ENCODE measurements at regions not wholly inside any gene's neighbourhood (a gene's known extent, or its start where the extent isn't known, plus 50 kb on each side); places are given as distances from the start of the nearest gene placed in this dataset.

- no peak for DNase-seq
- Histone ChIP-seq H3K27me3 (replicated peaks in 2 of 5; ENCODE audit: control insufficient read depth in 4 of 5, insufficient read depth in 5 of 5, low read length in 4 of 5) (peaks cover 0 to 4% (median 0%) of the 10 kb centered on the region in 5 experiments), H3K4me3 (ENCODE audit: control insufficient read depth in 1 of 7, extremely low read depth in 1 of 7, insufficient read depth in 4 of 7, low read depth in 2 of 7, low read length in 6 of 7) (no peak overlapping the region), H3K36me3 (ENCODE audit: control insufficient read depth in 4 of 4, insufficient read depth in 4 of 4, low read length in 3 of 4) (no peaks in the 10 kb centered on the region), H3K4me1 (ENCODE audit: control extremely low read depth in 1 of 4, control insufficient read depth in 4 of 4, insufficient read depth in 4 of 4, low read length in 3 of 4) (peaks cover 0 to 12% (median 10%) of the 10 kb centered on the region in 4 experiments), H3K27ac (ENCODE audit: insufficient read depth in 1 of 2, low read depth in 1 of 2, low read length in 2 of 2, poor library complexity in 1 of 2, severe bottlenecking in 2 of 2) (no peak overlapping the region), H3K9me3 (ENCODE audit: control extremely low read depth in 1 of 5, control insufficient read depth in 4 of 5, insufficient read depth in 2 of 5, low read depth in 1 of 5, low read length in 4 of 5) (no peaks in the 10 kb centered on the region)
- 83% methylated on average over 1 of the region's 4 CpGs for WGBS (ENCODE audit: insufficient coverage)
- ChIA-PET POLR2A (no interaction called here), CTCF (interaction anchor here (1.5 kb wide), 1 partner anchor 11 kb away, joined by 3 read pairs; no protein-coding TSS in a partner anchor)
These were observed 70.1 kb upstream of the RPS6KA2 start for GRCh38 chr6:166697113-166697512.

DNA sequence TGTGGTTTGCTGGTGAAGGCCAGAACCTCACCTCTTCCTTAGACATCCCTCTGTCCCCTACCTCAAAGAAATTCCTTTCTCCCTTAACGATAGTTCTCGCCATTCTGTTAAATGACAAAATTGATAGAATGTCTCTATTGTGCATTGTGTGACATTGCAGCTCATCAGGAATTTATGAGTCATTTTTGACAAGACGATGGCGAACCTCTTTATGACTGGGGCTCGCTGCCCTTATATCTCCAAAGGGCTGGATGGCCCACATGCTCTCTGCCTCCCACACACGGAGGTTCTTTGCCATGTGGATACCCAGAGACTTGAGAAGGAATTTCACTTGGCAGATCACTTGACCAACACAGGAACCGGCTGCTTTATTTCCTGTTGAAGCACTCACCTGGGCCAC is 66.8 kb upstream of the RPS6KA2 start:
- no peaks in the 10 kb centered on the region for H3K36me3 ChIP-seq (ENCODE audit: control insufficient read depth in 4 of 4, insufficient read depth in 4 of 4, low read length in 3 of 4)
- H3K4me1 ChIP-seq (ENCODE audit: control extremely low read depth in 1 of 4, control insufficient read depth in 4 of 4, insufficient read depth in 4 of 4, low read length in 3 of 4) = peaks cover 0 to 11% (median 6%) of the 10 kb centered on the region in 4 experiments
- no peak for DNase-seq
- no peak overlapping the region for H3K27ac ChIP-seq (ENCODE audit: insufficient read depth in 1 of 2, low read depth in 1 of 2, low read length in 2 of 2, poor library complexity in 1 of 2, severe bottlenecking in 2 of 2)
- CTCF ChIA-PET = interaction anchor here (0.8 kb wide), 1 partner anchor 18 kb away, joined by 3 read pairs; no protein-coding TSS in a partner anchor
- H3K4me3 ChIP-seq (ENCODE audit: control insufficient read depth in 1 of 7, extremely low read depth in 1 of 7, insufficient read depth in 4 of 7, low read depth in 2 of 7, low read length in 6 of 7) = no peak overlapping the region
- POLR2A ChIA-PET = no interaction called here
- H3K9me3 ChIP-seq (ENCODE audit: control extremely low read depth in 1 of 5, control insufficient read depth in 4 of 5, insufficient read depth in 2 of 5, low read depth in 1 of 5, low read length in 4 of 5) = no peaks in the 10 kb centered on the region
- H3K27me3 ChIP-seq (replicated peaks in 2 of 5; ENCODE audit: control insufficient read depth in 4 of 5, insufficient read depth in 5 of 5, low read length in 4 of 5) = peaks cover 0 to 4% (median 0%) of the 10 kb centered on the region in 5 experiments
- 100% methylated on average over 5 of the region's 7 CpGs for WGBS (ENCODE audit: insufficient coverage)

GRCh38 chr6:166692723-166693302 is 65.8 kb upstream of the RPS6KA2 start:
- CTCF ChIA-PET = interaction anchor here (0.8 kb wide), 1 partner anchor 19 kb away, joined by 3 read pairs; no protein-coding TSS in a partner anchor

GRCh38 chr6:166691746-166692145 is 64.7 kb upstream of the RPS6KA2 start:
- Histone ChIP-seq H3K4me1 (ENCODE audit: control extremely low read depth in 1 of 4, control insufficient read depth in 4 of 4, insufficient read depth in 4 of 4, low read length in 3 of 4) (peaks cover 0 to 11% (median 6%) of the 10 kb centered on the region in 4 experiments), H3K9me3 (ENCODE audit: control extremely low read depth in 1 of 5, control insufficient read depth in 4 of 5, insufficient read depth in 2 of 5, low read depth in 1 of 5, low read length in 4 of 5) (no peaks in the 10 kb centered on the region), H3K27ac (ENCODE audit: insufficient read depth in 1 of 2, low read depth in 1 of 2, low read length in 2 of 2, poor library complexity in 1 of 2, severe bottlenecking in 2 of 2) (no peak overlapping the region), H3K36me3 (ENCODE audit: control insufficient read depth in 4 of 4, insufficient read depth in 4 of 4, low read length in 3 of 4) (no peaks in the 10 kb centered on the region), H3K4me3 (ENCODE audit: control insufficient read depth in 1 of 7, extremely low read depth in 1 of 7, insufficient read depth in 4 of 7, low read depth in 2 of 7, low read length in 6 of 7) (no peak overlapping the region), H3K27me3 (replicated peaks in 2 of 5; ENCODE audit: control insufficient read depth in 4 of 5, insufficient read depth in 5 of 5, low read length in 4 of 5) (peaks cover 0 to 6% (median 0%) of the 10 kb centered on the region in 5 experiments)
- ChIA-PET POLR2A (no interaction called here), CTCF (no interaction called here)
- 6% methylated on average over 5 of the region's 7 CpGs for WGBS (ENCODE audit: insufficient coverage)
- DNase-seq = peak in 1 of 3 donors; percentile 9

More at GRCh38 chr6:166692723-166693302, 65.8 kb upstream of the RPS6KA2 start:
- no peak overlapping the region for H3K27ac ChIP-seq (ENCODE audit: insufficient read depth in 1 of 2, low read depth in 1 of 2, low read length in 2 of 2, poor library complexity in 1 of 2, severe bottlenecking in 2 of 2)
- POLR2A ChIA-PET = no interaction called here
- H3K4me1 ChIP-seq (ENCODE audit: control extremely low read depth in 1 of 4, control insufficient read depth in 4 of 4, insufficient read depth in 4 of 4, low read length in 3 of 4) = peaks cover 0 to 11% (median 6%) of the 10 kb centered on the region in 4 experiments
- no peak for DNase-seq
- no peaks in the 10 kb centered on the region for H3K36me3 ChIP-seq (ENCODE audit: control insufficient read depth in 4 of 4, insufficient read depth in 4 of 4, low read length in 3 of 4)
- no peak overlapping the region for H3K4me3 ChIP-seq (ENCODE audit: control insufficient read depth in 1 of 7, extremely low read depth in 1 of 7, insufficient read depth in 4 of 7, low read depth in 2 of 7, low read length in 6 of 7)
- 100% methylated on average over 10 of the region's 12 CpGs for WGBS (ENCODE audit: insufficient coverage)
- H3K9me3 ChIP-seq (ENCODE audit: control extremely low read depth in 1 of 5, control insufficient read depth in 4 of 5, insufficient read depth in 2 of 5, low read depth in 1 of 5, low read length in 4 of 5) = no peaks in the 10 kb centered on the region
- peaks cover 0 to 4% (median 0%) of the 10 kb centered on the region in 5 experiments for H3K27me3 ChIP-seq (replicated peaks in 2 of 5; ENCODE audit: control insufficient read depth in 4 of 5, insufficient read depth in 5 of 5, low read length in 4 of 5)

DNA sequence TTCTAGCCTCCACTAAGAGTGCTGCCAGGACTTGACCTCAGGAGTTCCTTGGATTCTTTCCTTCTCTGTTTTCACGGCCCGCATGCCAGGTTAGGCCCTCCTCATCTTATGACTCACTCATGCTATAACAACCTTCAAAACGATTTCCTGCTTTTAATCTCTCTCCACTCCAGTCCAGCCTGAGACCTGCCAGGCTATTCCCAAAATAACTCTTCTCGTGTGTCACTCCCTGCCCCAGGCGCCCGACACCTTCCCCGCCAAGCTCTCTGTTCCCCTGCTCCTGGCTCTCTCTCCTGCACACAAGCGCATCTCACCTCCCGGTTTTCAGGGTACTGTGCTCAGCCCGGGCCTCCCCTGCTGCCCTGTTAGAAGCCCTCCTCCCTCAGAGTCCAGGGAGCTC is 64.1 kb upstream of the RPS6KA2 start:
- H3K9me3 ChIP-seq (ENCODE audit: control extremely low read depth in 1 of 5, control insufficient read depth in 4 of 5, insufficient read depth in 2 of 5, low read depth in 1 of 5, low read length in 4 of 5) = no peaks in the 10 kb centered on the region
- POLR2A ChIA-PET = no interaction called here
- peaks cover 0 to 7% (median 0%) of the 10 kb centered on the region in 5 experiments for H3K27me3 ChIP-seq (replicated peaks in 2 of 5; ENCODE audit: control insufficient read depth in 4 of 5, insufficient read depth in 5 of 5, low read length in 4 of 5)
- no peak overlapping the region for H3K4me3 ChIP-seq (ENCODE audit: control insufficient read depth in 1 of 7, extremely low read depth in 1 of 7, insufficient read depth in 4 of 7, low read depth in 2 of 7, low read length in 6 of 7)
- WGBS (ENCODE audit: insufficient coverage) = 75% methylated on average over 10 of the region's 10 CpGs
- no peak overlapping the region for H3K27ac ChIP-seq (ENCODE audit: insufficient read depth in 1 of 2, low read depth in 1 of 2, low read length in 2 of 2, poor library complexity in 1 of 2, severe bottlenecking in 2 of 2)
- DNase-seq = peak in 1 of 3 donors; percentile 6
- no peaks in the 10 kb centered on the region for H3K36me3 ChIP-seq (ENCODE audit: control insufficient read depth in 4 of 4, insufficient read depth in 4 of 4, low read length in 3 of 4)
- CTCF ChIA-PET = no interaction called here
- peaks cover 0 to 11% (median 6%) of the 10 kb centered on the region in 4 experiments for H3K4me1 ChIP-seq (ENCODE audit: control extremely low read depth in 1 of 4, control insufficient read depth in 4 of 4, insufficient read depth in 4 of 4, low read length in 3 of 4)

DNA sequence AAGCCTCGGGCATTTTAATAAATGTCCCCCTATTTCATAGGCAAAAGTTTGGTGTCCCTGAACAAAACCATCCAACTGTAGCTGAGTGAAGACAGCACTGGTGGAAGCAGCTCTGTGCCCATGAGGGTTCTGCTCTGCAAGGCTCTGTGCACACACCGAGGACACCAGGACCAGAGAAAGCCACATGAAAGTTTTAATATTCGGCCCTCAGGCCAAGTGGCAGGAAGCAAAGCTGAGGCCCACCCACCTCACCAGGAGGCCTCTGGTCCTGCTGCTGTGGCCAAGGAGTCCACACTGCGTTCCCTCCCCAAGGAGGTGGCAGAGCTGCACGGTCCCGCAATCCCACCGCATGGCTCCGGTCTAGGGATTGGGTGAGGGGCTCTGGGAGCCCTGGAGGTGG is 62.6 kb upstream of the RPS6KA2 start:
- ChIA-PET POLR2A (interaction anchor here (0.6 kb wide), 1 partner anchor 596 kb away, joined by 3 read pairs; no protein-coding TSS in a partner anchor), CTCF (no interaction called here)
- Histone ChIP-seq H3K36me3 (ENCODE audit: control insufficient read depth in 4 of 4, insufficient read depth in 4 of 4, low read length in 3 of 4) (no peaks in the 10 kb centered on the region), H3K27me3 (replicated peaks in 2 of 5; ENCODE audit: control insufficient read depth in 4 of 5, insufficient read depth in 5 of 5, low read length in 4 of 5) (peaks cover 0 to 6% (median 0%) of the 10 kb centered on the region in 5 experiments), H3K4me1 (ENCODE audit: control extremely low read depth in 1 of 4, control insufficient read depth in 4 of 4, insufficient read depth in 4 of 4, low read length in 3 of 4) (peaks cover 0 to 11% (median 6%) of the 10 kb centered on the region in 4 experiments), H3K27ac (ENCODE audit: insufficient read depth in 1 of 2, low read depth in 1 of 2, low read length in 2 of 2, poor library complexity in 1 of 2, severe bottlenecking in 2 of 2) (no peak overlapping the region), H3K4me3 (ENCODE audit: control insufficient read depth in 1 of 7, extremely low read depth in 1 of 7, insufficient read depth in 4 of 7, low read depth in 2 of 7, low read length in 6 of 7) (no peak overlapping the region), H3K9me3 (ENCODE audit: control extremely low read depth in 1 of 5, control insufficient read depth in 4 of 5, insufficient read depth in 2 of 5, low read depth in 1 of 5, low read length in 4 of 5) (no peaks in the 10 kb centered on the region)
- no peak for DNase-seq
- WGBS (ENCODE audit: insufficient coverage) = 100% methylated on average over 3 of the region's 8 CpGs

DNA sequence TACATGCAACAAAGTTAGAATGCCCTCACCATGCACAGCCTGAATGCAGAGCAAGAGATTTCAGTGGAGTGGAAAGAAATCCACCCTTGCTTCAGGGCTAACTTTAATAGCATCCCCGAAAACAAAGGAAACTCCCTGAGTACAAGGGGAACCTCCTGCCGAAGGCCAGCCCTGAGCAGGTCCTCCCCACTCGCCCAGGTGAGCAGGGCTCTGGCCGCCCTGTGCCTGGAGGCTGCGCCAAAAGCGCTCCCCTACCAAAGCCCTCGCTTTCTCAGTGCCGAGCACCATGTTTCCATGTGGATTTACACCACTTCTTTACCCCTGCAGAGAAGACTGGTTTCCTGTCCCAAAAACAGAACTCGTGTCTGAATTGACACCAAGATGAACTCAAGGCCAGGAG is 61.9 kb upstream of the RPS6KA2 start:
- Histone ChIP-seq H3K36me3 (ENCODE audit: control insufficient read depth in 4 of 4, insufficient read depth in 4 of 4, low read length in 3 of 4) (no peaks in the 10 kb centered on the region), H3K4me3 (ENCODE audit: control insufficient read depth in 1 of 7, extremely low read depth in 1 of 7, insufficient read depth in 4 of 7, low read depth in 2 of 7, low read length in 6 of 7) (no peak overlapping the region), H3K4me1 (ENCODE audit: control extremely low read depth in 1 of 4, control insufficient read depth in 4 of 4, insufficient read depth in 4 of 4, low read length in 3 of 4) (peaks cover 0 to 11% (median 6%) of the 10 kb centered on the region in 4 experiments), H3K9me3 (ENCODE audit: control extremely low read depth in 1 of 5, control insufficient read depth in 4 of 5, insufficient read depth in 2 of 5, low read depth in 1 of 5, low read length in 4 of 5) (no peaks in the 10 kb centered on the region), H3K27ac (ENCODE audit: insufficient read depth in 1 of 2, low read depth in 1 of 2, low read length in 2 of 2, poor library complexity in 1 of 2, severe bottlenecking in 2 of 2) (no peak overlapping the region), H3K27me3 (replicated peaks in 2 of 5; ENCODE audit: control insufficient read depth in 4 of 5, insufficient read depth in 5 of 5, low read length in 4 of 5) (peaks cover 0 to 6% (median 0%) of the 10 kb centered on the region in 5 experiments)
- DNase-seq = no peak
- 97% methylated on average over 9 of the region's 9 CpGs for WGBS (ENCODE audit: insufficient coverage)
- ChIA-PET POLR2A (no interaction called here), CTCF (no interaction called here)
